Right forelimb (tissue), 1 donor: ENCODE measurements at regions not wholly inside any gene's neighbourhood (a gene's known extent, or its start where the extent isn't known, plus 50 kb on each side); places are given as distances from the start of the nearest gene placed in this dataset.

Source experiments
- DNase-seq: peaks from one replicate; pipeline ENCODE4 v3.0.0-alpha.2; 2018

DNA sequence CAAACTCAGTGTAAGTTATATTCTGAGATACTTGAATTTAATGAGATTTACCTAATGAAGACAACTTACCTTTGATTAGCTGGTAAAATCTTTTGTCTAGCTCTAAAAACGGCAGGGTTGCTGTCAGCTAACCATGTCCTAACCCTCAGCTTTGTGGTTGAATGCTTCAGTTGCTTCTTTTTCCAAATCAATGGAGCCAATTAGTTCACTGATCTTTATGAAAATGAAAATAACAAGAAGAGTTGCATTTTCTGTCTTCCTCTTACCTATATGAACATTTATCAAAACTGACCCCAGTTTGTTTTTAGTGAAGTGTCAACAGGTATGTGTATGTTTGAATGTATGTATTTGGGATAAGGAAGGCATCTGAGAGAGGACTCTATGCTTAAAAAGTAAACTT lies 253.1 kb upstream of the MTPN start:
- no peak for DNase-seq

DNA sequence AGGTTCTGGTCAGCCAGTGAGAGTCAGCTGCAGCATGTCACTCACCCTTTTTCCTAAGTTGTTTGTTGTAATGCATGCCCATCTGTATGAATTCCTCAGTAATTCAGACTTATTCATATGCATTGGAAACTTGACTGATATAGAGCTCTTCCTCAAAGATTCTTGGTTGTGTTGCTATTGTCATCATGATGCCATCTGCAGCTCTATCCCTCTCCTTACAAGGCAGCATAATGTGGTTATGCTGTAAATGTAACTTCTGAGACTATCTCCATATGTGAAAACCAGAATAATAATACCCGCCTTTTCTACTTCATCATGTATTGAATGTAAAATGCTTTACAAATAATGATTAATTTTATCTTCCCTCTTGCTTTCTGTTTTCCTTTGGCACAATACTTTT lies 252.6 kb upstream of the MTPN start:
- no peak for DNase-seq

DNA sequence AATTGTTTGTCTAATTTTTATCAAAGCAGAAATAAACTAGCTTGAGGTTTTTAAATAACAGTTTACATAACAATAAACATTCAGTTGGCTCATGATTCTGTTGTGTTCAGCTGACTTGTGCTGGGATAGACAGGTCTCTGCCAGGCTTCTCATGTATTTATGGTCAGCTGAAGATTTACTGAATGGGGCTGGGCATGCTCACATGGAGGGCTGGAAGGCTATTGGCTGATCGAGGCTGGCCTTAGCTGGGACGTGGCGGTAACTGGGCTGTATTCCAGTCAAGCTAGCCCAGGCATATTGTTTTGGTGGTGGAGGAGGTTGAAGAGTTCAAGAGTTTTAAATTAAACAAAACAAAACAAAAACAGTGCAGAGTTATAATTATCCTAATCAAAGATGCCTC lies 251.0 kb upstream of the MTPN start:
- DNase-seq, result no peak

DNA sequence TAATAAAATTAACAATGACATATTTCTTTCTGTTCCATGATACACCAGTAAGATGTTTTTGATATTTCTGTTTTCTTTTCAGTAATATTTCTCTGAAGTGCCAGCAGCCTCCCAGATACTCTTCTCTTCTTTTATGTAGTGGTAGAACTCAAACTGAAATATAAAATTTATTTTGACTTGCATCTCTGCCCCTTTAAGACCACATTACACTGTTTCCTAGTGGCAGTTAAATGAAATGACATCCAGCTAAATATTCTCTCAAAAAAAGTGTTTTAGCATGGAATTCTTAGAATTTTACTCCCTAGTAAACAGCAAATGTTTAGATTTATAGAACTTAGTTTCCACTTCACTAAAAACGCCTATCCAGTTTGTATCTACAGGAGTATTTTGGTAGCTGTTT lies 237.2 kb upstream of the MTPN start:
- no peak for DNase-seq

DNA sequence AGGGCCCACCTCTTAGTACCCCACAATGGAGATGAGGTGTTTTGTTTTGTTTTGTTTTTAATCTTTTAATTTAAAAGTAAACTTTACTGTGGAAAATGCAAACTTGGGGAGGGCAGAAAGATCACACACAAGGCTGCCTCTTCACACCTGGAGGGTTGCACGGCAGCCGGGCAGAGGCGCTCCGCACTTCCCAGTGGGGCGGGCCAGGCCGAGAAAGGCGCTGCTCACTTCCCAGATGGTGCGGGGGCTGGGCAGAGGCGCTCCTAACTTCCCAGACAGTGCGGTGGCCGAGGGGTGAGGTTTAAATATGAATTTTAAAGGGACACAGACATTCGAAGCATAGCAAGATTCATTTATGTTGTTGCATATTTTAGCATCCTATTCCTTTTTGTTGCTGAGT lies 235.9 kb upstream of the MTPN start:
- DNase-seq, result no peak

DNA sequence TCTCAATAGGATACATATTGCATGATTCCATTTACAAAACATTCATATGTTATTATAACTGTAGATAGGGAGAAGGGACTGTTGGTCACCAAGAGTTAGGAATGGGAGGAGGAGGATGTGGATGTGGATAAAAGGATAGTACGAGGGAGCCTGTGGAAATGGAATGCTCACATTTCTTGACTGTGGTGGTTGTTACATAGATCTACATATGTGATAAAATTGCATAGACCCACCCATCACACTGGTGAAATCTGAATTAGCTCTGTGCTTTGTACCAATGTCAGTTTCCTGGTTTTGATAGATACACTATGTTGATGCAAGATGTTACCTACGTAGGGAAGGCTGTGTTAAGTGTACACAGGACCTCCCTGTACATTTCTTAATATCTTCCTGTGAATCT lies 233.5 kb upstream of the MTPN start:
- DNase-seq, result no peak

DNA sequence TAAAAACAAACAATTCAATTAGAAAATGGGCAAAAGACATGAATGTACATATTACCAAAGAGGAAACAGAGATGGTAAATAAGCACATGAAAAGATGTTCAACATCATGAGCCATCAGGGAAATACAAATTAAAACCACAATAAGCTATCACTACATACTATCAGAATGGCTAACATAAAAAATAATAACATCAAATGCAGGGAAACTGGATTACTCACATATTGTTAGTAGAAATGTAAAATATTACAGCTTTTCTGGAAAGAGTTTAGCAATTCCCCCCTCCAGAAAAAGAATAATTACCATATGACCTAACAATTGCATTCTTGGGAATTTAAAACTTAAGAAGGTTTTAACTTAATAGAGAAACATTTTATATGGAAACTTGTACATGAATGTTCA lies 232.9 kb upstream of the MTPN start:
- DNase-seq, result no peak

DNA sequence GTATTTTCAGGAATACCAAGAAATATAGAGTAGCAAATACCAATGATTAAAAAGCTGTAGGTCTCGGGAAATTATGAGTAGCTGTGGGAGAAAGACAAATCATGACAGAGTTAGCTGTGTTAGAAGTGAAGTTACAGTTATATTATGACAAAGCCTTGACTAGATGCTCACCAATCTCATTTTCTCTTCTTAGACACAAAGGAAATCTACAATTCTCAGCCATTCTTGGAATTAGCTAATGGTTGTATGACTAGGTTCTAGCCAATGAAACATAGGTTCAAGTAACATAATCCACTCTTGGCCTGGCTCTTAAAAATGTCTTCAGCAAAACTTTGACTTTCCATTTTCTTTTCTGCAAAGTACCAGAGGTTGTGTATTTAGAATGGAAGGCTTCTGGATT lies 228.8 kb upstream of the MTPN start:
- no peak for DNase-seq

DNA sequence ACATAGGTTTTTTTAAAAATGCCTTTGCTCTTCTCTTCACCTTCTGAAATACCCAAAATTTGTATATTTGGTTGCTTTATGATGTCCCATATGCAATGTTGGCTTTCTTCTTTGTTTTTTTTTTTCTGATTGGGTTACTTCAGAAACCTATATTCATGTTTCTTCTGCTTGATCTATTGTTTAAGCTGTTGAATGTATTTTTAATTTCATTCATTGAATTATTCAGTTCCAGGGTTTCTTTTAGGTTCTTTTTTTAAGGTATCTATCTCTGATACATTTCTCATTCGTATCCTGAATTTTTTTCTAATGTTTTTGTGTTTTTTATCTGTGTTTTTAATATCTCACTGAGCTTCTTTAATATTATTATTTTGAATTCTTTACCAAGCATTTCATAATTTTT lies 221.0 kb upstream of the MTPN start:
- DNase-seq, result no peak

DNA sequence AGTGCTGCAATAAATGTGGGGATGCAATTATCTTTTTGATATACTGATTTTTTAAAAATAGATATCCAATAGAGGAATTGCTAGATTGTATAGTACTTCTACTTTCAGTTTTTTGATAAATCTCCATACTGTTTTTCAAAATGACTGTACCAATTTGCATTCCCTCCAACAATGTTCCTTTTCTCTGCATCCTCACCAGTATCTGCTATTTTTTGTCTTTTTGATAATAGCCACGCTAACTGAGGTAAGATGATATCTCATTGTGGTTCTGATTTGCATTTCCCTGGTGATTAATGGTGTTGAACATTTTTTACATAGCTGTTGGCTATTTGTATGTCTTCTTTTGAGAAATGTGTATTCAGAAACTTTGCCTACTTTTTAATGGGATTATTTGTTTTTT lies 217.7 kb upstream of the MTPN start:
- no peak for DNase-seq

DNA sequence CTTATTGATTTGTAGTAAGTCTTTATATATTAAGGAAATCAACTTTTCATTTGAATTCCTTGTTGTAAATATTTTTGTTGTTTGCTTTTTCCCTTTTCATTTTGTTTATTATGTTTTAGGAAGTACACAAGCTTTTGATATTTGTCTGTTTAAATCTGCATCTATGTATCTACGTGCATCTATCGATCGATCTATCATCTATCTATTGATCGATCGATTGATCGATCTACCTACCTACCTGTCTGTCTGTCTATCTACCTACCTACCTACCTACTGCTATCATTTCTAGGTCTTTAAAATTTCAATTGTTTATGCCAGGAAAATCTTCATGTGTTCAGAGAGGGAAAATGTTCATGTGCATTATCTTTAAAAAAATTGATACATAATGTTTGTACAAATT lies 216.8 kb upstream of the MTPN start:
- no peak for DNase-seq

DNA sequence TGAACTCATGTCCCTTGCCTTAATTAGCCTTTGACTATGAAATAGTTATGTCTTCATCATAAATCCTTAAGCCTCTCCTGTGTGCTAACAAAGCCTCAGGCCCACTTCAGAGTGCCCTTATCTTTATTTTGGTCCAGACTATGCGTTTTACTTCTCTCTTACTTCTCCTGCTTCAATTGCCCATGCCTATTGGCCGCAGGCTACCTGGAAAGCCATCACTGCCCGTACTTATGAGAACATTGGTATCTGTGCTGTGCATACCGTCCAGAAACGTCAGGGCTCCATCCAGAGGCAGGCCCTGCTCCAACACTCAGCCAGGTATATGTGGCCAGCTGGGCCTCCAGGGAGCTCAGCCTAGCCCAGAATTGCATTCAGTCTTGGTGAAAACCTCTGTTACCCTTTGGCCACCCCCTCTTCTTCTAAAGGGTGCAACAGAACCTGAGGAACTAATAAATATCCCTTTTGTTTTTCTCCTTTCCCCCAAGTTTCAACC lies 212.4 kb upstream of the MTPN start:
- no peak for DNase-seq

DNA sequence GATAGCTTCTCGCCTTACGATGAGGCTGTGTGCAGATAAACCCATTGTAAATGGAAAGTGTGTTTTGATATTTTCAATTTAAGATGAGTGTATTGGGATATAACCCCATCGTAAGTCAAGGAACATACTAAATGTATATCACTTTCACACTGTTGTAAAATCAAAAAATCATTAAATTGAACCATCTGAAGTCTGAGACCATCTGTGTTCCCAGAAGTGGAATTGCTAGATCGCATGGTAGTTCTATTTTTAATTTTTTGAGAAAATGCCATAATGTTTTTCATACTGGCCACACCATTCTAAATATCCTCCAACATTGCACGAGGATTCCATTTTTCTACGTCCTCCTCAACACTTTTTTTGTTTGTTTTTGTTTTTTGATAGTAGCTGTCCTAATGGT lies 209.1 kb upstream of the MTPN start:
- DNase-seq, result no peak

DNA sequence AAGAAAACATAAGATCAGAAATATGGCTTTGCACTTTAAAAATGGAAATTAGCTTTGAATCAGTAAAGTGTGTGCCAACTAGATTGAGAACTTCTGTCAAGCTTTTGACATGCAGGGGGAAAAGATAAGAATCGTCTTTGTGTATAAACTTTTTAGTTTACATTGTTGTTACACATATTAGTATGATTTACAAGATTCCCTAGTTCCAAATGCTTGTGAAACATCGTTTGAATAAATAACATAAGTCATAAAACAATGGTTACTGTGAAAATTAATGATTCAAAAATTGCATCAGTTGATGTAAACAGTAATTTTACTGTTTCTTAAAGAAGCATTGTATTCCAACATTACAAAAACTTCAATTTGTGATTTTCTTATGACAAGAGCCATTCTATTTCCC lies 207.6 kb upstream of the MTPN start:
- no peak for DNase-seq

DNA sequence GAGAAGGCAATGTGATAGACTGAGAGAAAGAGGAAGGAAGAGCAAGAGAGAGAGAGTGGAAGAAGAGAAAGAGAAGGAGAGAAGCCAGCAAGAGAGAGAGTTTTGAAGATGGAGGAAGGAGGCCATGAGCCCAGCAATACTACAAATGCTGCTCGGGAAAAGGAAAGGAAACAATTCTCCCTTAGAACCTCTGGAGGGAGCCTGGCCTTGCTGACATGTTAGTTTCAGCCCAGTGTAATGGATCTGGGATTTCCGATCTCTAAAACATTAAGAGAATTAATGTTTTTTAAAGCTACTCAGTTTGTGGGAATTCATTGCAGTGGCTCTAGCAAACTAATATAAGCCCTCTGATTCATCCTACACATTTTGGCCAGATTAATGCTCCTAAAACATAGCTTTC lies 206.8 kb upstream of the MTPN start:
- DNase-seq, result no peak

DNA sequence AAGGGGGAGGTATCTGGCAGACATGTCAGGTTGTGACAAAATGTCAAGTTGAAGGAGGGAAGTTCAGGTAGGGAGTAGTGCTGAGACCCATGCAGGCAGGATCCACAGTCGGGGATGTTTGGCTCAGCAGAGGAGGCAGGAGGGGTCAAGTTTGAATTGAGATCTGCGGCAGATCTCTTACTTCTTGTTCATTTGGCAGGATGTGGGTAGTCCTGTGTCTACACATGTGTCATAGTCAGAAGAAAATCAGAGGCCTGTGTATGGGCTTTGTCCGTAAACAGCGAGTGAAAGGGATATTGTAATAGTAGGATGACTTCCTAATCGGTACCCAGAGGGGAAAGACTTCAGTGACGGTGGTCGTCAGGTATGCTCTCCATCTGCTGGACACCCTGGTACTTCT lies 203.8 kb upstream of the MTPN start:
- DNase-seq, result no peak

DNA sequence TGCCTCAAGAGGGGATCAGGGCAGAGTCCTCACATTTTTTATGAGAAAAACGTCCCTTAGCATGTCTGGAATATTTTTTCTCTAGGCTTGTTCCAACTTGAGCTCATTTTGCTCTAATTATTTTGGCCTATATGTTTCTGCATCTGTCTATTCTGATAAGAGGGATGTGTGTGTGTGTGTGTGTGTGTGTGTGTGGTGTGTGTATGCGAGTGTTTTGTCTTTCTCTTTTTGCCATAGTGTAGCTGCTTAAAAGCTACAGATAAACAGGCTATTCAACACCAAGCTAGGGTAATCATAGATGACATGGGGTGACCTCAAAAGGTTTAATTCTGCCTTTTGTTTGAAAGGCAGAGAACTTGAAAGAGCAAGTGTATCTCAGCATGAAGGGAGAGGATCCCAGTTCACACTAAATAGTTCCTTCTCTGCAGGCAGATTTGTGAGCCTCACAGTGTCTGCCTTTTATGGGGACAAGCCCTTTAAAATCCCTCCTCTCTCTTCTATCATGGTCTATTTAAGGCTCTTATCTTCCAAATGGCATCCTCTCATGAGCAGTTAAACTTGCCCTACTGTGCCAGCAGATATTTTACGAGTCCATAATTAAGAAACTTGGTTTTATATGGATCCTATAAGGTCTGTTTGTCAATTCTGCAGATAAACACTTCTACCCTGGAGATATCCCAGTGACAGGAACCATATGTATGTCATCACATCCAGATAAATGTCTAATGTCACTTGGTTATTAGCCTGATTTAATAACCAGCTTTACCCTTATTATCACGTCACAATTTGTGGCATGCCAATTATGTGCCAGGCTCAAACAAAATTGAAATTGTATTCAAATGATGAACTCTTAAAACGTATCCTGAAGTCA lies 202.9 kb upstream of the MTPN start:
- no peak for DNase-seq

DNA sequence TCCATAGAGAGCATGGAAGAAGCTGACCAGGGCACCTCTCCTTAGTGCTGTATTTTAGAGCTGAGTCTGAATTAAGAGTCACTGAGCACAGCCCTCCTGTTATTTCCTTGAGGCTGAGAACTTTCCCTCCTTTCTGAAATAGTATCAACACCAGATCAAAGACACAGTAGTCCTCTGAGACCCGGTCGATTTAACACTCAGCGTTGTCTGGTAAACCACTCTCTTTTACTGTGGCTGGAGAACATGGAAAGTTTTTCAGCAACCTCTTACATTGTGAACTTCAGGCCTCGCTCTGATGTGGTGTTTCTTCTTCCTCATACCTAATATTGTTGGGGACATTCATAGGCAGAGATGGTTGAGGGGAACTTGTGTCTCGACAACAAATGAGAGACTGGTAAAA lies 202.0 kb upstream of the MTPN start:
- DNase-seq, result no peak

DNA sequence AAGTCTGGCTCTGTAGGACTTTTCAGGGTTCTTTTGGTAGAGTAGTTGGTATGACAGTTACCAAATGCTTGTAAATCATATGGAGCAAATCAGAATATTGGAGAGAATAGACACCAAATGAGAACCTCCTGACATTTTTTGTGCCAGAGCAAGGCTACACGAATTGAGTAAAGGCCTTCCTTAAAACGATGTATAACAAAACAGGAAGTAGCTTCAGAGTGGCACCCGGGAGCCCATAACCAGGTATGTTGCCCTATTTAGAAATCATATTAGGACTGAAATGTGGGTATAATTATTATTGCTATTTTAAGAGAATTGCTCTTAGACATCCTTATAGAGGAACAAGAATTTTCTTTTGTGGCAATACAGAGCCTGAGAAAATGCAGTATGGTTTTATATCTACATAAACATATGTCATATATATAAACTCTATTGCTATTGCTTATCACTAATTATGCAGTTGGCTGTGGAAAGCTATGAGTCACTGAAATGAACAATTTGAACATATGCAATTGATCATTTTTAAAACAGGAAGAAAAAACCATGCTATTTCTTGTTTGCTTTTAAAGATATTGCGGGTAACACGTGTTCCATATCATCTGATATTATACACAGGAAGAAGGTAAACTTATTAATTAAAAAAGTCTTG lies 197.4 kb upstream of the MTPN start:
- DNase-seq, result no peak

DNA sequence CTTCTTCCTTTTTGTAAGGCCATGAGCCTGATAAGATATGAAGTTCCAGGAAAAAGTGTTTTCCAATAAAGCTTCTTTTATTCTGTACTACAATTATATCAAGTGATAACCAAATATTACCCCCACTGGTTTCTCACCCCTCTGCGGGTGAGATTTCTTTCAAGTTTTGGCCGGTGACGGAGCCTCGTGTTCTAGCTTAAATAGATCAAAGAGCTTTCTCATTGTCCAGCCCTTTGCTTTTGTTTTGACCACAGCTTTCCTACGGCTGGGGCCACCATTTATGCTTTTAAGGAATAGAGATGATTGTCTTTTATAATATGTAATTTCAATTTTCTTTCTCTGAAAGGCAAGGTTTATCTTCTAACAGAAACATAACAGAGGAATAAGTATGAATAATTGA lies 196.7 kb upstream of the MTPN start:
- no peak for DNase-seq

DNA sequence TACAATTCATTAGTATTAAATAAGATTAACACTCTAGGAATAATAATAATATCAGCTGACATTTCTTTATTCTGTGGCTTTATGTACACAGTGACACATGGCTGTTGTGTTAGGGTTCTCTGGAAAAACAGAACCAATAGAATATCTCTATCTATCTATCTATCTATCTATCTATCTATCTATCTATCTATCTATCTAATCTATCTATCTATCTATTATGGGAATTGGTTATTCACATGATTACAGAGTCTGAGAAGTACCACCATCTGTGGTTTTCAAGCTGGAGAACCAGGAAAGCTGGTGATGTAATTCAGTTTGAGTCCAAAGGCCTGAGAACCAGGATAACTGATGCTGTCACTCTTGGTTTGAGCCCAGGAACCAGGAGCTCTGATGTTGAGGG lies 194.1 kb upstream of the MTPN start:
- no peak for DNase-seq

DNA sequence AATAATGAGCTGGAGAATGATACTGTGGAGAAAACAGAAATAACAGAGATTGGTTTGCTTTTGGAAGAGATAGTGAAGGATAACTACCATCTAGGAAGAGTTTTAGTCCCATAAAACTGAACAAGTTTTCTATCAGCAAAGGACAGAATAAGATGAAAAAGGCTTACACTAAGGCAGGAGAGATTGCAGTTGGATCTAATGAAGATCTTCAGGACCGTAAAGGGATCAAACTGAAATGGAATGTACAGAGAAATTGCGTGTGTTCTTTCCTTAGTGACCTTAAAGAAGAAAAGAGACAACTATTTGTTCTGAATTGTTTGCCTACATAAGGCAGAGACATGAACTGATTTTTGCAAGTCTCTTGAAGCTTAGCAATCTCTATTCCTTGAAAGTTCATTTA lies 191.7 kb upstream of the MTPN start:
- DNase-seq, result no peak

DNA sequence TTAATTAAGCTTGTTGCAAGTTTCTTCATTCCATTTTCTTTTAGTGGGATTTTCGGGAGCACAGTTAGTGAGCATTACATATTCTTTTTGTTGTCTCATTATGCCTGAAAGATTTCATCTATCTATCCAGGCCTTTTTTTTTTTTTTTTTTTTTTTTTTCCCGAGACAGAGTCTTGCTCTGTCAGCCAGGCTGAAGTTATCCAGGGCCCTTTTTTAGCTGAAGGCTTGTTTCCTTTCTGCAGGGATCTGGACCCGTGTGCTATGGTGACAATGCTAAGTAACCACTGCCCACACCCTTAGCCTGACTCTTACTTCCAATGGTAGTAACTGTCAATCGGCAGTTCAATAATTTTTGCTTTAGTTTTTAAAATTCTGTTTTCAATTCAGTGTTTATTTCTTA lies 190.8 kb upstream of the MTPN start:
- DNase-seq, result no peak

DNA sequence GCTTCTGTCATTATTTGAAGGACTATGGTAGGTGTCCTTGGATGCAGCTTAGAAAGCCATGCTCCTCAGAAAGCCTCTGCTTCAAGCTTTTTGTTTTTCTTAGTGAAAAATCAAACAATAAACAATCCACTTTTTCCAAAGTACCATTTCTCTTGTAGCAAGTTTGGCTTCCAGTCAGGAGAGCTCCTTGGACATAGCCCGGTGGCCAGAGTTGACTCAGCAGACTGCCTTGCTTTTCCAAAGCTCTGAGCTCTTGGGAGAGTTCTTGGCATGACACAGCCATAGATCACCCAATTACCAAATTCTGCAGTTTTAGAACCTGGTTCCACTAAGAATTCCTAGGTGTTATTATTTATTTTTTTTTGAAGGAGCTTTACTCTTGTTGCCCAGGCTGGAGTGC lies 189.4 kb upstream of the MTPN start:
- DNase-seq, result no peak

DNA sequence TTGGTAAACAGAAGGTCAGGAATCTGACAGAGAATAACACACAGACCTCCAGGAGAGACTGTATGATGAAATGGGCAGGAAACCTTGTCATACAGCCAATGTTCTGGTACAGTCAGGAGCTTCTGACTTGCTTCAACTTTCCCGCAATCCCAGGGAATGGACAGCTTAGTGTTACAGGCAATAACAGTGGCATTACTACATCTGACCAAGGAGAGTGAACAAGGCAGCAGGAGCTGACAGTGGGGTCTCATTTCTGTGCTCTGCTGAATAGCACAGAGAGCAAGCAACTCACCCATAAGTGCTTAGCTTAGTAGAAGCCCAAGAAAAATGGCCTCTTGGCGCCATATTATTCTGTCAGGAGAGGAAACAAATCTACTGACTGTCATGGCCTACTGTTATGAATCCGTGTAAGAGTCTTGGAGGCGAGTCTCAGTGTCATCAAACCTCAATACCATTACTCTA lies 186.2 kb upstream of the MTPN start:
- DNase-seq, result no peak
